Neural cell (in vitro differentiated cells): ENCODE measurements at regions not wholly inside any gene's neighbourhood (a gene's known extent, or its start where the extent isn't known, plus 50 kb on each side); places are given as distances from the start of the nearest gene placed in this dataset.
A peak's percentile ranks its signal among the peaks of the same experiment; 100 is the strongest.

Experiments used
- H2AFZ ChIP-seq: fragments of 200-600, 300-800 bp; sonication (generic), shearing (Covaris generic); 2 replicates; pipeline ENCODE4 v1.6.0; 2014; ENCODE audit warnings: low read depth, mild to moderate bottlenecking, antibody characterized with exemption, low read length, moderate library complexity
- H3F3A ChIP-seq: fragments of 200-600 bp; shearing (Covaris generic); 2 replicates; pipeline ENCODE4 v1.6.1; 2016; ENCODE audit warnings: mild to moderate bottlenecking, moderate library complexity, mixed read lengths, antibody characterized with exemption, low read length; ENCODE audit not compliant: insufficient read depth, poor library complexity, severe bottlenecking
- H3K27ac ChIP-seq: fragments of 200-600, 300-800 bp; sonication (generic), shearing (Covaris generic); 2 replicates; pipeline ENCODE4 v1.5.1; 2014; ENCODE audit warnings: mild to moderate bottlenecking, low read length, moderate library complexity
- H3K27me3 ChIP-seq: fragments of 300-800, 200-600 bp; sonication (generic), shearing (Covaris generic); 2 replicates; pipeline ENCODE4 v1.6.0; 2014; ENCODE audit warnings: mild to moderate bottlenecking, low read depth, low read length, moderate library complexity; ENCODE audit not compliant: insufficient read depth
- H3K36me3 ChIP-seq: fragments of 300-800, 200-600 bp; sonication (generic), shearing (Covaris generic); 2 replicates; pipeline ENCODE4 v1.5.1; 2014; ENCODE audit warnings: mild to moderate bottlenecking, antibody characterized with exemption, low read length, moderate library complexity; ENCODE audit not compliant: insufficient read depth
- H3K4me2 ChIP-seq: fragments of 300-800, 200-600 bp; sonication (generic), shearing (Covaris generic); 2 replicates; pipeline ENCODE4 v1.6.0; 2014; ENCODE audit warnings: mild to moderate bottlenecking, low read length
- H3K4me3 ChIP-seq: fragments of 300-800, 200-600 bp; sonication (generic), shearing (Covaris generic); 2 replicates; pipeline ENCODE4 v1.5.1; 2014; ENCODE audit warnings: mild to moderate bottlenecking, low read length, moderate library complexity
- H3K79me2 ChIP-seq: fragments of 200-600 bp; shearing (Covaris generic); replicated peaks from 2 replicates; pipeline ENCODE4 v1.6.0; 2014; ENCODE audit warnings: mild to moderate bottlenecking, low read length, moderate library complexity; ENCODE audit not compliant: insufficient read depth
- H3K9ac ChIP-seq: fragments of 300-800, 200-600 bp; sonication (generic), shearing (Covaris generic); 2 replicates; pipeline ENCODE4 v1.6.1; 2016; ENCODE audit warnings: mild to moderate bottlenecking, low read length, mixed read lengths
- H3K9me2 ChIP-seq: fragments of 200-600 bp; shearing (Covaris generic); 2 replicates; pipeline ENCODE4 v1.6.1; 2016; ENCODE audit warnings: mild to moderate bottlenecking, low read length, mixed read lengths; ENCODE audit not compliant: insufficient read depth
- H3K9me3 ChIP-seq: fragments of 200-600, 300-800 bp; sonication (generic), shearing (Covaris generic); 2 replicates; pipeline ENCODE4 v1.6.1; 2016; ENCODE audit warnings: mild to moderate bottlenecking, mixed run types, low read length, moderate library complexity, mixed read lengths
- H4K20me1 ChIP-seq: fragments of 200-600 bp; shearing (Covaris generic); 2 replicates; pipeline ENCODE4 v1.6.1; 2016; ENCODE audit warnings: mild to moderate bottlenecking, mixed run types; ENCODE audit not compliant: insufficient read depth
- CTCF ChIP-seq: fragments of 450-650 bp; IDR thresholded peaks from 2 replicates; pipeline ENCODE4 v1.5.1; 2014; ENCODE audit warnings: antibody characterized with exemption, mild to moderate bottlenecking, moderate library complexity; ENCODE audit not compliant: poor library complexity, severe bottlenecking
- EP300 ChIP-seq: fragments of 450-650 bp; conservative IDR thresholded peaks from 2 replicates; pipeline ENCODE4 v1.6.1; 2014; ENCODE audit warnings: antibody characterized with exemption, mild to moderate bottlenecking, moderate library complexity; ENCODE audit not compliant: poor library complexity, severe bottlenecking
- EZH2 ChIP-seq: fragments of 200-600, 300-800 bp; shearing (Covaris generic), sonication (generic); IDR thresholded peaks from 2 replicates; pipeline ENCODE4 v1.6.1; 2014; ENCODE audit warnings: antibody characterized with exemption, low read length, borderline replicate concordance, mild to moderate bottlenecking; ENCODE audit not compliant: insufficient read depth, poor library complexity, severe bottlenecking
- MXI1 ChIP-seq: fragments of 450-650 bp; conservative IDR thresholded peaks from 2 replicates; pipeline ENCODE4 v1.6.1; 2014; ENCODE audit warnings: antibody characterized with exemption, mild to moderate bottlenecking; ENCODE audit not compliant: poor library complexity, severe bottlenecking
- POLR2AphosphoS5 ChIP-seq: IDR thresholded peaks from 2 replicates; pipeline ENCODE4 v1.6.1; 2012
- RAD21 ChIP-seq: fragments of 450-650 bp; conservative IDR thresholded peaks from 2 replicates; pipeline ENCODE4 v1.6.1; 2014; ENCODE audit warnings: antibody characterized with exemption, mild to moderate bottlenecking, moderate library complexity
- REST ChIP-seq: IDR thresholded peaks from 2 replicates; pipeline ENCODE4 v1.6.1; 2012; ENCODE audit warnings: borderline replicate concordance
- SMC3 ChIP-seq: fragments of 450-650 bp; conservative IDR thresholded peaks from 2 replicates; pipeline ENCODE4 v1.6.1; 2014; ENCODE audit warnings: antibody characterized with exemption, mild to moderate bottlenecking, moderate library complexity; ENCODE audit not compliant: poor library complexity
- TAF1 ChIP-seq: IDR thresholded peaks from 2 replicates; pipeline ENCODE4 v1.6.1; 2012; ENCODE audit warnings: low read depth

GRCh38 chr7:21193895-21194294 is 234.0 kb upstream of the SP4 start:
- Histone ChIP-seq H3K9ac (no peak overlapping the region), H3K4me2 (no peak overlapping the region), H4K20me1 (no peaks in the 10 kb centered on the region), H3K4me3 (no peak overlapping the region), H3K9me3 (no peaks in the 10 kb centered on the region), H3K36me3 (no peaks in the 10 kb centered on the region), H3K27ac (no peak overlapping the region), H3F3A (no peaks in the 10 kb centered on the region), H2AFZ (no peak overlapping the region), H3K79me2 (no peaks in the 10 kb centered on the region), H3K9me2 (no peaks in the 10 kb centered on the region), H3K27me3 (no peaks in the 10 kb centered on the region)
- TF ChIP-seq EZH2 (no peak), RAD21 (no peak), CTCF (no peak), TAF1 (no peak), MXI1 (no peak), REST (no peak)

- H3K4me3 ChIP-seq, result no peak overlapping the region
- no peak overlapping the region for H2AFZ ChIP-seq
- no peak overlapping the region for H3K27ac ChIP-seq
- no peaks in the 10 kb centered on the region for H3K27me3 ChIP-seq
- H3K9ac ChIP-seq, result no peak overlapping the region
- H3K36me3 ChIP-seq, result no peaks in the 10 kb centered on the region
- H3K79me2 ChIP-seq, result no peaks in the 10 kb centered on the region
- H3K4me2 ChIP-seq, result no peak overlapping the region
- H3F3A ChIP-seq, result no peaks in the 10 kb centered on the region
- no peaks in the 10 kb centered on the region for H3K9me3 ChIP-seq
- TF ChIP-seq SMC3 (no peak), EP300 (peak; percentile 47)
- H3K9me2 ChIP-seq, result no peaks in the 10 kb centered on the region
- H4K20me1 ChIP-seq, result no peaks in the 10 kb centered on the region
Observed at GRCh38 chr7:21194936-21195335, 232.9 kb upstream of the SP4 start.

GRCh38 chr7:21198921-21199320 is 229.0 kb upstream of the SP4 start:
- Histone ChIP-seq H3K9ac (no peak overlapping the region), H3K27me3 (no peaks in the 10 kb centered on the region), H3K79me2 (no peaks in the 10 kb centered on the region), H3F3A (no peaks in the 10 kb centered on the region), H3K27ac (no peak overlapping the region), H3K9me3 (no peaks in the 10 kb centered on the region), H2AFZ (no peak overlapping the region), H3K4me3 (no peak overlapping the region), H3K4me2 (no peak overlapping the region), H3K9me2 (no peaks in the 10 kb centered on the region), H3K36me3 (no peaks in the 10 kb centered on the region), H4K20me1 (no peaks in the 10 kb centered on the region)
- no peak for TF ChIP-seq CTCF
- TF ChIP-seq SMC3, result no peak
- TF ChIP-seq REST, result no peak
- TF ChIP-seq RAD21, result no peak
- TF ChIP-seq EZH2, result no peak
- no peak for TF ChIP-seq TAF1
- no peak for TF ChIP-seq EP300
- TF ChIP-seq MXI1, result no peak
- TF ChIP-seq POLR2AphosphoS5, result no peak
